WTC11 (cell line): ENCODE measurements at regions not wholly inside any gene's neighbourhood (a gene's known extent, or its start where the extent isn't known, plus 50 kb on each side); places are given as distances from the start of the nearest gene placed in this dataset.

Source experiments
- AFF4 ChIP-seq: sonication (generic); formaldehyde crosslinking; IDR thresholded peaks from 2 replicates; pipeline ENCODE4 v1.8.1; 2023; ENCODE audit warnings: mild to moderate bottlenecking, missing genetic modification reagents, borderline replicate concordance
- SP1 ChIP-seq: sonication (generic); formaldehyde crosslinking; conservative IDR thresholded peaks from 2 replicates; pipeline ENCODE4 v1.8.1; 2022; ENCODE audit warnings: missing genetic modification reagents
- TF ChIP-seq, protein P1 (sequence below): fragments of 200-600 bp; IDR thresholded peaks from 2 replicates; pipeline ENCODE4 v1.8.0; 2022; ENCODE audit warnings: antibody characterized with exemption
- TF ChIP-seq, protein P2 (sequence below): sonication (generic); formaldehyde crosslinking; IDR thresholded peaks from 2 replicates; pipeline ENCODE4 v1.8.1; 2023; ENCODE audit warnings: mild to moderate bottlenecking, missing genetic modification reagents, moderate library complexity
- TF ChIP-seq, protein P3 (sequence below): sonication (generic); formaldehyde crosslinking; IDR thresholded peaks from 2 replicates; pipeline ENCODE4 v1.8.0; 2022; ENCODE audit warnings: mild to moderate bottlenecking, missing genetic modification reagents

GRCh38 chr14:44854114-44854513 lies 107.6 kb downstream of the KLHL28 start:
- TF ChIP-seq, protein P1, sequence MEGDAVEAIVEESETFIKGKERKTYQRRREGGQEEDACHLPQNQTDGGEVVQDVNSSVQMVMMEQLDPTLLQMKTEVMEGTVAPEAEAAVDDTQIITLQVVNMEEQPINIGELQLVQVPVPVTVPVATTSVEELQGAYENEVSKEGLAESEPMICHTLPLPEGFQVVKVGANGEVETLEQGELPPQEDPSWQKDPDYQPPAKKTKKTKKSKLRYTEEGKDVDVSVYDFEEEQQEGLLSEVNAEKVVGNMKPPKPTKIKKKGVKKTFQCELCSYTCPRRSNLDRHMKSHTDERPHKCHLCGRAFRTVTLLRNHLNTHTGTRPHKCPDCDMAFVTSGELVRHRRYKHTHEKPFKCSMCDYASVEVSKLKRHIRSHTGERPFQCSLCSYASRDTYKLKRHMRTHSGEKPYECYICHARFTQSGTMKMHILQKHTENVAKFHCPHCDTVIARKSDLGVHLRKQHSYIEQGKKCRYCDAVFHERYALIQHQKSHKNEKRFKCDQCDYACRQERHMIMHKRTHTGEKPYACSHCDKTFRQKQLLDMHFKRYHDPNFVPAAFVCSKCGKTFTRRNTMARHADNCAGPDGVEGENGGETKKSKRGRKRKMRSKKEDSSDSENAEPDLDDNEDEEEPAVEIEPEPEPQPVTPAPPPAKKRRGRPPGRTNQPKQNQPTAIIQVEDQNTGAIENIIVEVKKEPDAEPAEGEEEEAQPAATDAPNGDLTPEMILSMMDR, result no peak
- TF ChIP-seq SP1 (CRISPR knock-in tag), result no peak
- TF ChIP-seq, protein P2, sequence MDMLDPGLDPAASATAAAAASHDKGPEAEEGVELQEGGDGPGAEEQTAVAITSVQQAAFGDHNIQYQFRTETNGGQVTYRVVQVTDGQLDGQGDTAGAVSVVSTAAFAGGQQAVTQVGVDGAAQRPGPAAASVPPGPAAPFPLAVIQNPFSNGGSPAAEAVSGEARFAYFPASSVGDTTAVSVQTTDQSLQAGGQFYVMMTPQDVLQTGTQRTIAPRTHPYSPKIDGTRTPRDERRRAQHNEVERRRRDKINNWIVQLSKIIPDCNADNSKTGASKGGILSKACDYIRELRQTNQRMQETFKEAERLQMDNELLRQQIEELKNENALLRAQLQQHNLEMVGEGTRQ (CRISPR knock-in tag), result no peak
- TF ChIP-seq, protein P3, sequence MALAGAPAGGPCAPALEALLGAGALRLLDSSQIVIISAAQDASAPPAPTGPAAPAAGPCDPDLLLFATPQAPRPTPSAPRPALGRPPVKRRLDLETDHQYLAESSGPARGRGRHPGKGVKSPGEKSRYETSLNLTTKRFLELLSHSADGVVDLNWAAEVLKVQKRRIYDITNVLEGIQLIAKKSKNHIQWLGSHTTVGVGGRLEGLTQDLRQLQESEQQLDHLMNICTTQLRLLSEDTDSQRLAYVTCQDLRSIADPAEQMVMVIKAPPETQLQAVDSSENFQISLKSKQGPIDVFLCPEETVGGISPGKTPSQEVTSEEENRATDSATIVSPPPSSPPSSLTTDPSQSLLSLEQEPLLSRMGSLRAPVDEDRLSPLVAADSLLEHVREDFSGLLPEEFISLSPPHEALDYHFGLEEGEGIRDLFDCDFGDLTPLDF (CRISPR knock-in tag), result no peak
- no peak for TF ChIP-seq AFF4 (CRISPR knock-in tag)
